ENCODE measurements at regions not wholly inside any gene's neighbourhood (a gene's known extent, or its start where the extent isn't known, plus 50 kb on each side); places are given as distances from the start of the nearest gene placed in this dataset.

- TF ChIP-seq CTCF (IDR thresholded peaks at IDR 0.05), result no peak
- no peak for TF ChIP-seq POLR2A (IDR thresholded peaks at IDR 0.05)
These were observed 144.3 kb downstream of the RTL3 start for GRCh38 chrX:78514852-78515251.

Measured in thyroid gland (tissue), 4 donors.